SK-N-SH (cell line): ENCODE measurements at regions not wholly inside any gene's neighbourhood (a gene's known extent, or its start where the extent isn't known, plus 50 kb on each side); places are given as distances from the start of the nearest gene placed in this dataset.
"Not testable (repeated sequence)": the region's sequence is repeated elsewhere in the genome, so short reads cannot be mapped to it uniquely, and the experiment has no call there.

Source experiments
- CTCF ChIP-seq: fragments of 200-600 bp; sonication (generic); IDR thresholded peaks from 2 replicates; pipeline ENCODE4 v1.6.1; 2017; ENCODE audit warnings: antibody characterized with exemption, mild to moderate bottlenecking, moderate library complexity
- EP300 ChIP-seq, 2 experiments: IDR thresholded peaks; 2 replicates each; pipeline versions ENCODE4 v1.4.0 to v1.6.1; 2012; ENCODE audit warnings: borderline replicate concordance in 1 of 2, low read depth in 1 of 2, low read length in 1 of 2
- MAX ChIP-seq: IDR thresholded peaks from 2 replicates; pipeline ENCODE4 v1.4.0; 2012; ENCODE audit warnings: low read depth
- POLR2AphosphoS5 ChIP-seq: IDR thresholded peaks from 2 replicates; pipeline ENCODE4 v1.6.1; 2012; ENCODE audit warnings: low read depth, low read length
- REST ChIP-seq: IDR thresholded peaks from 2 replicates; pipeline ENCODE4 v1.6.1; 2012; ENCODE audit warnings: mild to moderate bottlenecking, low read depth, low read length, moderate library complexity
- SMC3 ChIP-seq: IDR thresholded peaks from 2 replicates; pipeline ENCODE4 v1.6.1; 2012; ENCODE audit warnings: low read depth, low read length, improper control_type of control experiment
- YY1 ChIP-seq: IDR thresholded peaks from 2 replicates; pipeline ENCODE4 v1.4.0; 2012; ENCODE audit warnings: low read depth, mild to moderate bottlenecking

GRCh38 chr7:79511056-79511455, 57.6 kb upstream of the MAGI2 start:
- TF ChIP-seq CTCF; YY1; MAX; SMC3; EP300 (IDR thresholded peaks at IDR 0.05; ENCODE audit: borderline replicate concordance in 1 of 2, low read depth in 1 of 2, low read length in 1 of 2); REST; POLR2AphosphoS5: not testable (repeated sequence)
